HepG2 (cell line): ENCODE measurements at regions not wholly inside any gene's neighbourhood (a gene's known extent, or its start where the extent isn't known, plus 50 kb on each side); places are given as distances from the start of the nearest gene placed in this dataset.

Experiments used
- EHMT2 ChIP-seq: fragments of 200-600 bp; sonication (generic); IDR thresholded peaks from 2 replicates; pipeline ENCODE4 v1.7.0; 2017; ENCODE audit warnings: antibody characterized with exemption, low read depth, low read length, borderline replicate concordance
- GABPA ChIP-seq, 2 experiments: IDR thresholded peaks; 2 replicates each; pipeline ENCODE4 v1.6.1; 2011 to 2016; ENCODE audit warnings: low read depth in 2 of 2, low read length in 1 of 2, missing biosample characterization in 1 of 2, missing genetic modification characterization in 1 of 2
- MXI1 ChIP-seq: IDR thresholded peaks from 3 replicates; pipeline ENCODE4 v1.6.1; 2012; ENCODE audit warnings: low read depth, low read length, inconsistent platforms, borderline replicate concordance
- SPEN ChIP-seq: sonication (generic); formaldehyde crosslinking; IDR thresholded peaks from 2 replicates; pipeline ENCODE4 v1.5.1; 2020; ENCODE audit warnings: low read depth, mild to moderate bottlenecking, missing genetic modification reagents
- ZMAT3 ChIP-seq: sonication (generic); formaldehyde crosslinking; conservative IDR thresholded peaks from 2 replicates; pipeline ENCODE4 v1.7.0; 2021; ENCODE audit warnings: missing genetic modification reagents
- TF ChIP-seq, protein P1 (sequence below): sonication (generic); formaldehyde crosslinking; IDR thresholded peaks from 2 replicates; pipeline ENCODE4 v1.4.0; 2020; ENCODE audit warnings: missing genetic modification reagents, borderline replicate concordance
- TF ChIP-seq, protein P2 (sequence below): sonication (generic); formaldehyde crosslinking; IDR thresholded peaks from 2 replicates; pipeline ENCODE4 v1.4.0; 2020; ENCODE audit warnings: mild to moderate bottlenecking, missing genetic modification reagents
- TF ChIP-seq, protein P3 (sequence below): sonication (generic); formaldehyde crosslinking; IDR thresholded peaks from 2 replicates; pipeline ENCODE4 v1.5.0; 2020; ENCODE audit warnings: mild to moderate bottlenecking, missing genetic modification reagents, moderate library complexity

DNA sequence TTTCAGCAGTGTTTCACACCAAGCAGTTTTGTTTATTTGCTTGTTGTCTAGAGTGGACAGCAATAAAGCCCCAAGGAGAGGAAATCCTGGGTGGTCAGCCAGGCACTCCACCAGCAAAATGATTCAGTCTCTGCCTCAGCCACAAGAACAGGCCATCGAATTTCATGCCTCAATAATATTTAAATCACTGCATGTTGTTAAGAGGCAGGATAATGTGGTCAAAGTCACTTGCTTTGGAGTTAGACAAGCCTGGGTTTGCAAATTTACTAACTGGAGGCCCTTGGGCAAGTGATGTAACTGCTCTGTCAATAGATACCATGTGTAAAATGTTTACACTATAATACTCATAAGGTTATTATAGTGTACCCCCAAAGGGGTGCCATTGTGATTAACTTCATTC lies 349.6 kb downstream of the LMO4 start:
- TF ChIP-seq EHMT2: no peak
- no peak for TF ChIP-seq ZMAT3 (CRISPR knock-in tag)
- no peak for TF ChIP-seq SPEN (CRISPR knock-in tag)
- TF ChIP-seq, protein P1, sequence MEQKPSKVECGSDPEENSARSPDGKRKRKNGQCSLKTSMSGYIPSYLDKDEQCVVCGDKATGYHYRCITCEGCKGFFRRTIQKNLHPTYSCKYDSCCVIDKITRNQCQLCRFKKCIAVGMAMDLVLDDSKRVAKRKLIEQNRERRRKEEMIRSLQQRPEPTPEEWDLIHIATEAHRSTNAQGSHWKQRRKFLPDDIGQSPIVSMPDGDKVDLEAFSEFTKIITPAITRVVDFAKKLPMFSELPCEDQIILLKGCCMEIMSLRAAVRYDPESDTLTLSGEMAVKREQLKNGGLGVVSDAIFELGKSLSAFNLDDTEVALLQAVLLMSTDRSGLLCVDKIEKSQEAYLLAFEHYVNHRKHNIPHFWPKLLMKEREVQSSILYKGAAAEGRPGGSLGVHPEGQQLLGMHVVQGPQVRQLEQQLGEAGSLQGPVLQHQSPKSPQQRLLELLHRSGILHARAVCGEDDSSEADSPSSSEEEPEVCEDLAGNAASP (CRISPR knock-in tag): no peak
- TF ChIP-seq GABPA (IDR thresholded peaks at IDR 0.05; ENCODE audit: low read depth, low read length): no peak
- no peak for TF ChIP-seq GABPA (CRISPR knock-in tag; IDR thresholded peaks at IDR 0.05; ENCODE audit: low read depth)
- no peak for TF ChIP-seq MXI1
- TF ChIP-seq, protein P2, sequence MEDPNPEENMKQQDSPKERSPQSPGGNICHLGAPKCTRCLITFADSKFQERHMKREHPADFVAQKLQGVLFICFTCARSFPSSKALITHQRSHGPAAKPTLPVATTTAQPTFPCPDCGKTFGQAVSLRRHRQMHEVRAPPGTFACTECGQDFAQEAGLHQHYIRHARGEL: no peak
- TF ChIP-seq, protein P3, sequence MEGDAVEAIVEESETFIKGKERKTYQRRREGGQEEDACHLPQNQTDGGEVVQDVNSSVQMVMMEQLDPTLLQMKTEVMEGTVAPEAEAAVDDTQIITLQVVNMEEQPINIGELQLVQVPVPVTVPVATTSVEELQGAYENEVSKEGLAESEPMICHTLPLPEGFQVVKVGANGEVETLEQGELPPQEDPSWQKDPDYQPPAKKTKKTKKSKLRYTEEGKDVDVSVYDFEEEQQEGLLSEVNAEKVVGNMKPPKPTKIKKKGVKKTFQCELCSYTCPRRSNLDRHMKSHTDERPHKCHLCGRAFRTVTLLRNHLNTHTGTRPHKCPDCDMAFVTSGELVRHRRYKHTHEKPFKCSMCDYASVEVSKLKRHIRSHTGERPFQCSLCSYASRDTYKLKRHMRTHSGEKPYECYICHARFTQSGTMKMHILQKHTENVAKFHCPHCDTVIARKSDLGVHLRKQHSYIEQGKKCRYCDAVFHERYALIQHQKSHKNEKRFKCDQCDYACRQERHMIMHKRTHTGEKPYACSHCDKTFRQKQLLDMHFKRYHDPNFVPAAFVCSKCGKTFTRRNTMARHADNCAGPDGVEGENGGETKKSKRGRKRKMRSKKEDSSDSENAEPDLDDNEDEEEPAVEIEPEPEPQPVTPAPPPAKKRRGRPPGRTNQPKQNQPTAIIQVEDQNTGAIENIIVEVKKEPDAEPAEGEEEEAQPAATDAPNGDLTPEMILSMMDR (CRISPR knock-in tag): no peak
